ENCODE measurements at regions not wholly inside any gene's neighbourhood (a gene's known extent, or its start where the extent isn't known, plus 50 kb on each side); places are given as distances from the start of the nearest gene placed in this dataset.

- no peak for DNase-seq (ENCODE audit: low spot score)
- in situ Hi-C loops (cut with HindIII; ENCODE audit: low sequenced_read_pairs), result no loop called here
Measured at GRCh38 chr9:82342046-82342445, 353.5 kb downstream of the SPATA31D1 start.

- in situ Hi-C loops (cut with HindIII; ENCODE audit: low sequenced_read_pairs), result no loop called here
- DNase-seq (ENCODE audit: low spot score), result no peak
Measured at GRCh38 chr9:82346040-82346439, 357.5 kb downstream of the SPATA31D1 start.

GRCh38 chr9:82353631-82354278, 365.2 kb downstream of the SPATA31D1 start:
- in situ Hi-C loops (cut with HindIII; ENCODE audit: low sequenced_read_pairs), result no loop called here
- no peak for DNase-seq (ENCODE audit: low spot score)

- in situ Hi-C loops (cut with HindIII; ENCODE audit: low sequenced_read_pairs), result no loop called here
Measured at GRCh38 chr9:82354279-82354659, 365.7 kb downstream of the SPATA31D1 start.

GRCh38 chr9:82356131-82356530, 367.6 kb downstream of the SPATA31D1 start:
- in situ Hi-C loops (cut with HindIII; ENCODE audit: low sequenced_read_pairs), result no loop called here
- no peak for DNase-seq (ENCODE audit: low spot score)

More at GRCh38 chr9:82354279-82354659, 365.7 kb downstream of the SPATA31D1 start:
- no peak for DNase-seq (ENCODE audit: low spot score)

- peak; percentile 17 for DNase-seq (ENCODE audit: low spot score)
- in situ Hi-C loops (cut with HindIII; ENCODE audit: low sequenced_read_pairs), result no loop called here
Measured at GRCh38 chr9:82356871-82357270, 368.3 kb downstream of the SPATA31D1 start.

GRCh38 chr9:82363198-82363597, 374.6 kb downstream of the SPATA31D1 start:
- no peak for DNase-seq (ENCODE audit: low spot score)

GRCh38 chr9:82363682-82364081, 375.1 kb downstream of the SPATA31D1 start:
- in situ Hi-C loops (cut with HindIII; ENCODE audit: low sequenced_read_pairs), result no loop called here
- DNase-seq (ENCODE audit: low spot score), result no peak

More at GRCh38 chr9:82363198-82363597, 374.6 kb downstream of the SPATA31D1 start:
- in situ Hi-C loops (cut with HindIII; ENCODE audit: low sequenced_read_pairs), result no loop called here

GRCh38 chr9:82367016-82367415, 378.4 kb downstream of the SPATA31D1 start:
- no peak for DNase-seq (ENCODE audit: low spot score)
- in situ Hi-C loops (cut with HindIII; ENCODE audit: low sequenced_read_pairs), result no loop called here

GRCh38 chr9:82367929-82368328, 379.4 kb downstream of the SPATA31D1 start:
- in situ Hi-C loops (cut with HindIII; ENCODE audit: low sequenced_read_pairs), result no loop called here
- DNase-seq (ENCODE audit: low spot score), result no peak

GRCh38 chr9:82369251-82369945, 380.8 kb downstream of the SPATA31D1 start:
- in situ Hi-C loops (cut with HindIII; ENCODE audit: low sequenced_read_pairs), result no loop called here
- DNase-seq (ENCODE audit: low spot score), result no peak

GRCh38 chr9:82375041-82375440, 386.5 kb downstream of the SPATA31D1 start:
- in situ Hi-C loops (cut with HindIII; ENCODE audit: low sequenced_read_pairs), result no loop called here
- no peak for DNase-seq (ENCODE audit: low spot score)

GRCh38 chr9:82376677-82377232, 388.2 kb downstream of the SPATA31D1 start:
- in situ Hi-C loops (cut with HindIII; ENCODE audit: low sequenced_read_pairs), result no loop called here

GRCh38 chr9:82382887-82383616, 394.5 kb downstream of the SPATA31D1 start:
- no peak for DNase-seq (ENCODE audit: low spot score)
- in situ Hi-C loops (cut with HindIII; ENCODE audit: low sequenced_read_pairs), result no loop called here

More at GRCh38 chr9:82376677-82377232, 388.2 kb downstream of the SPATA31D1 start:
- DNase-seq (ENCODE audit: low spot score), result no peak

- no peak for DNase-seq (ENCODE audit: low spot score)
- in situ Hi-C loops (cut with HindIII; ENCODE audit: low sequenced_read_pairs), result no loop called here
Measured at GRCh38 chr9:82385633-82386032, 397.1 kb downstream of the SPATA31D1 start.

GRCh38 chr9:82397534-82397933, 409.0 kb downstream of the SPATA31D1 start:
- in situ Hi-C loops (cut with HindIII; ENCODE audit: low sequenced_read_pairs), result no loop called here
- no peak for DNase-seq (ENCODE audit: low spot score)

GRCh38 chr9:82404196-82404870, 415.8 kb downstream of the SPATA31D1 start:
- no peak for DNase-seq (ENCODE audit: low spot score)
- in situ Hi-C loops (cut with HindIII; ENCODE audit: low sequenced_read_pairs), result no loop called here

GRCh38 chr9:82404881-82405280, 416.3 kb downstream of the SPATA31D1 start:
- no peak for DNase-seq (ENCODE audit: low spot score)
- in situ Hi-C loops (cut with HindIII; ENCODE audit: low sequenced_read_pairs), result no loop called here

GRCh38 chr9:82406456-82407085, 418.0 kb downstream of the SPATA31D1 start:
- DNase-seq (ENCODE audit: low spot score), result no peak
- in situ Hi-C loops (cut with HindIII; ENCODE audit: low sequenced_read_pairs), result no loop called here
